RWPE1 (cell line): ENCODE measurements at regions not wholly inside any gene's neighbourhood (a gene's known extent, or its start where the extent isn't known, plus 50 kb on each side); places are given as distances from the start of the nearest gene placed in this dataset.
"Not testable (repeated sequence)": the region's sequence is repeated elsewhere in the genome, so short reads cannot be mapped to it uniquely, and the experiment has no call there.

Source experiments
- CTCF ChIA-PET: fragments of 350-600 bp; sonication (Branson Sonifier 250); formaldehyde crosslinking; extraction: SDS; loops from one replicate; lab custom pipeline; 2021; lab: Yijun Ruan, JAX
- POLR2A ChIA-PET: fragments of 400-600 bp; formaldehyde crosslinking; extraction: SDS; loops from one replicate; lab custom pipeline; 2020; ENCODE audit warnings: antibody characterized with exemption; ENCODE audit not compliant: low non-redundant PET; lab: Yijun Ruan, JAX
- DNase-seq: peaks from one replicate; pipeline ENCODE4 v3.0.0; 2012; ENCODE audit warnings: low spot score
- H3K27ac ChIP-seq: fragments of 450-650 bp; 2 replicates; pipeline ENCODE4 v1.5.1; 2017
- CTCF ChIP-seq: fragments of 450-650 bp; conservative IDR thresholded peaks from 2 replicates; pipeline ENCODE4 v1.5.1; 2017; ENCODE audit warnings: low read depth, mild to moderate bottlenecking

- ChIA-PET POLR2A (no interaction called here), CTCF (no interaction called here)
- H3K27ac ChIP-seq = no peak overlapping the region
- no peak for TF ChIP-seq CTCF
- peak; percentile 27 for DNase-seq
Observed at GRCh38 chr7:149690688-149691446, 82.5 kb downstream of the ZNF467 start.

GRCh38 chr7:149689291-149689721 lies 84.1 kb downstream of the ZNF467 start:
- no peak for DNase-seq
- H3K27ac ChIP-seq = no peak overlapping the region
- ChIA-PET POLR2A (no interaction called here), CTCF (no interaction called here)
- no peak for TF ChIP-seq CTCF

GRCh38 chr7:149688836-149689235 lies 84.6 kb downstream of the ZNF467 start:
- CTCF ChIA-PET = no interaction called here
- no peak for TF ChIP-seq CTCF
- POLR2A ChIA-PET = no interaction called here
- no peak for DNase-seq
- no peak overlapping the region for H3K27ac ChIP-seq

GRCh38 chr7:149687820-149688219 lies 85.6 kb downstream of the ZNF467 start:
- H3K27ac ChIP-seq, CTCF ChIA-PET, DNase-seq, POLR2A ChIA-PET: not testable (repeated sequence)

- ChIA-PET CTCF (no interaction called here), POLR2A (no interaction called here)
- no peak for TF ChIP-seq CTCF
- H3K27ac ChIP-seq = no peak overlapping the region
- no peak for DNase-seq
Observed at GRCh38 chr7:149686449-149686848, 86.9 kb downstream of the ZNF467 start.

- ChIA-PET POLR2A (no interaction called here), CTCF (no interaction called here)
- no peak overlapping the region for H3K27ac ChIP-seq
- DNase-seq = no peak
- TF ChIP-seq CTCF = no peak
Observed at GRCh38 chr7:149686011-149686410, 87.4 kb downstream of the ZNF467 start.

- H3K27ac ChIP-seq = no peak overlapping the region
- ChIA-PET CTCF (no interaction called here), POLR2A (no interaction called here)
- no peak for DNase-seq
- TF ChIP-seq CTCF = no peak
Observed at GRCh38 chr7:149685455-149685854, 87.9 kb downstream of the ZNF467 start.
